HG03432 (cell line): ENCODE measurements at regions not wholly inside any gene's neighbourhood (a gene's known extent, or its start where the extent isn't known, plus 50 kb on each side); places are given as distances from the start of the nearest gene placed in this dataset.
"Not testable (repeated sequence)": the region's sequence is repeated elsewhere in the genome, so short reads cannot be mapped to it uniquely, and the experiment has no call there.

Experiments
- ATAC-seq: cut with Tn5 transposase; IDR thresholded peaks from one replicate; pipeline ENCODE4 v1.9.1; 2021; ENCODE audit warnings: mild to moderate bottlenecking, moderate library complexity; ENCODE audit not compliant: unreplicated experiment

- no peak for ATAC-seq
Measured at GRCh38 chr9:81804306-81804705, 115.0 kb upstream of the TLE1 start.

DNA sequence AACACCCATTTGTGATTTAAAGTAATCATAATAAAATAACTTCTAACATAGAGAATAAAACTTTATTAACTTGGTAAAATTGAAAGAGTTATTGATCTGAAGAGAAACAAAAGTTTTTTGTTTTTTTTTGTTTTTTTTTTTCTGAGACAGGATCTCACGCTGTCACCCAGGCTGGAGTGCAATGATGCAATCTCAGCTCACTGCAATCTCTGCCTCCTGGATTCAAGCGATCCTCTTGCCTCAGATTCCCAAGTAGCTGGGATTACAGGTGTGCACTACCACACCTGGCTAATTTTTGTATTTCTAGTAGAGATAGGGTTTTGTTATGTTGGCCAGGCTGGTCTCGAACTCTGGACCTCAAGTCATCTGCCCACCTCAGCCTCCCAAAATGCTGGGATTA, 116.5 kb upstream of the SPATA31D4 start:
- not testable (repeated sequence) for ATAC-seq

- no peak for ATAC-seq
Measured at GRCh38 chr9:81814401-81814793, 113.8 kb upstream of the SPATA31D4 start.

- ATAC-seq = peak; percentile 94
Measured at GRCh38 chr9:81814794-81815464, 113.3 kb upstream of the SPATA31D4 start.

DNA sequence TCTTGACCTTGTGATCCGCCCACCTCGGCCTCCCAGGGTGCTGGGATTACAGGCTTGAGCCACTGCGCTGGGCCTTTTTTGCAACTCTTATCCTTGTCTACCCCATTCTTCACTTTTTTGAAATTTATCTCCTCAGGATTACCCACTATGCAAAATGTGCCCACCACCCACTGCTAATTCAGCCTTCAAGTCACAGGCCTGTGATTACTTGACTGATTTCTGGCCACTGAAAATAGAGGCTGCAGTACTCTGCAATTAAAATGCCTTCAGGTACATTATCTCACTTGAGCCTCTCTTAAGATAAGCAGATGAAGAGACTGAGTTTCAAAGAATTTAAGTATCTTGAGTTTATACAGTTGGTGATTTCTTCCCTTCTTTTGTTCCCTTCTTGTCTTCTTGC, 112.4 kb upstream of the SPATA31D4 start:
- ATAC-seq = no peak

DNA sequence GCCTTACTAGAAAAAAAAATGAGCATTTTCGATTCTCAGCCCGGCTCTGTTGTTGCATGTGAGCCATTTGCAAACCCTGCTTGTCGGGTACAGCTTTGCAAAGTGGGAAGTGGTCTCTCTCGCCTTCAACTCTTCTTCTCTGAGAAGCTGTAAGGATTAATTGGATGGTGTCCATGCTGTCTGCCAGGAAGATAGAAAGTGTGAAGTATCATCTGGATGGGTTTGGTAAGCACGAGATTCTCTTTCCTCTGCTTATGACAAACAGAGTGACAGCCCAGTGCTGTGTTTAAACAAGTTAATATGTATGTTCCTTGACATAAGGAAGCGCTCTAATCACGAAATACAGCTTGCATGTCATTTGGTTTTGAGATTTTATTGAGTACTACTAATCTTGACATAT, 109.1 kb upstream of the SPATA31D4 start:
- no peak for ATAC-seq

GRCh38 chr9:81819859-81820546, 108.2 kb upstream of the SPATA31D4 start:
- no peak for ATAC-seq

DNA sequence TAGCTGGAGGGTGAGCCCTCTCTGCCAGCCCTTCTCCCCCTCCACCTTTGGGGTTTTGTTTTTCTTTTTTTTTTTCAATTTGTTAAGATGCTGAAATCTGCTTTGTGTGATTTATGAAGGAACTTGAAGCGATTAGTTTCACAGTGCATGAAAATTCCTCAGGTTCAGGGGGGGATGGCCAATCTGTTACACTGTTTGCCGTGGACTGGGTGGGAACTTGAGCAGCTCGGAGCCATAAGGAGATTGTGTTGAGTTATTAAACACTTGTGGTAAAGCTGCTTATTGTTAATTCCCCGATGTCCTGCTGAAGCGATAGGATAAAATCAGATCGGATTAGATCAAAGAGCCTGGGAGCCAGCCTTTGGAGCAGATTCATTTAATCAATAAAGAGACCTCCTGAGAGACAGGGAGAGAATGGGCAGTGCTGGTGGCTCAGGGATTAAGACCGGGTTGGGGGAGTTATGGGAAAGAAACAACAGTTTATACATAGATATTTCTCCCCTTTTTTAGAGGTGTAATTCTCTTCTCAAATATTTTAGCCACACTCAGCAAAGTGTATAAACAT, 105.8 kb upstream of the SPATA31D4 start:
- no peak for ATAC-seq

DNA sequence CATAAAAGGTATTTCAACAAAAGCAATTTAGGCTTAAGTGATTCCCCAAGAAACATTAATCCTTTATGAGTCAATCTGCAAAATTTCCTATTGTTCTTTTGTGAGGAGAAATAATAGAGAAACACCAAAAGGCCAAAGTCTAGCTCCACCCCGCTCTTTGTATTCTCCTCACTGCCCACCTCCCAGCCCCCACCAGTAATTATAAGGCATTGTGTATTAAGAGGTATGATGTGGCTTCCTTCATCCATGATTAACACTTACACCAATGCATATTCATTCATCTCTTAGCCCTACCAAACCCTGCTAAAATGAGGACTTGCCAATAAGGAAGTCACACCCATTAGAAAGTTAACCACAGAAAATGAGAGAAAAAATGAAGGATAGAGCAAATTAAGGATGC, 105.3 kb upstream of the SPATA31D4 start:
- no peak for ATAC-seq

DNA sequence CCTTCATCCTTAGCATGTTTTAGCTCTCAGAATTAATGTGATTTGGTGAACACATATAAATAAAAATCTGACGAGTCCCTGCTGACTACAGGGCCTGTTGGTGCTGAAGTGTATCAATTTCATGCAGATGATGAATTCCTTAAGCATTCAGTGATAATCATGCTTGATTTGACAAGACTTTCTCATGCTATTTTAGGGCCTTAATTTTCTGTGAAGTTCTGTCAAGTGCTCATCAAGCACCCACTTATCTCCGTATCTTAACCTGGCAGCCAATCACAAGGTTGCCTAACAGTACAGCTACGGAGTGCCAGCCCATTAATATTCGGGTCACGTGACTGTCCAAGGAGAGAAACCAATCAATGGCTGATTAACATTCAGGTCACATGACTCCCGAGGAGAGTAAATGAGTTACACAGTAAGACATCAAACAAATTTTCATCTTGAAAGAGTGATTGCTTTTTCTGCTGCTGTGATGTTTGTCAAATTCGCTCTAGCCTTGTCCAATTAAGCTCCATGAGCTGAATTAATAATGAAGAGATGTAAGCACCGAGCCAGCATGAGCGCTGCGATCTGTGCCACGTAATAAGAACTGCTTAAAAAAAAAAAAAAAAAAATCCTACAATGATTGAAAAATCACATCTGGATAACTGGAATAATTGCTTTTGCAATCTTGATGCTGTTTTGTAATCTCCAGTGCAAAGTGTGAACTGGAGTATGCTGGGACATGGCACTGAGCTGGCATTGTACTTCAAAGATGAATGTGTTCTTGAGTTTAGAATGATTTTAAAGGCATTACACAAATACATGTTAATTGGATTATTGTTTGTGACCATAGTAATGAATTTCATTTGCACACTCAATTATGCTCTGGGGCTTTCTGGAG, 104.3 kb upstream of the SPATA31D4 start:
- no peak for ATAC-seq

DNA sequence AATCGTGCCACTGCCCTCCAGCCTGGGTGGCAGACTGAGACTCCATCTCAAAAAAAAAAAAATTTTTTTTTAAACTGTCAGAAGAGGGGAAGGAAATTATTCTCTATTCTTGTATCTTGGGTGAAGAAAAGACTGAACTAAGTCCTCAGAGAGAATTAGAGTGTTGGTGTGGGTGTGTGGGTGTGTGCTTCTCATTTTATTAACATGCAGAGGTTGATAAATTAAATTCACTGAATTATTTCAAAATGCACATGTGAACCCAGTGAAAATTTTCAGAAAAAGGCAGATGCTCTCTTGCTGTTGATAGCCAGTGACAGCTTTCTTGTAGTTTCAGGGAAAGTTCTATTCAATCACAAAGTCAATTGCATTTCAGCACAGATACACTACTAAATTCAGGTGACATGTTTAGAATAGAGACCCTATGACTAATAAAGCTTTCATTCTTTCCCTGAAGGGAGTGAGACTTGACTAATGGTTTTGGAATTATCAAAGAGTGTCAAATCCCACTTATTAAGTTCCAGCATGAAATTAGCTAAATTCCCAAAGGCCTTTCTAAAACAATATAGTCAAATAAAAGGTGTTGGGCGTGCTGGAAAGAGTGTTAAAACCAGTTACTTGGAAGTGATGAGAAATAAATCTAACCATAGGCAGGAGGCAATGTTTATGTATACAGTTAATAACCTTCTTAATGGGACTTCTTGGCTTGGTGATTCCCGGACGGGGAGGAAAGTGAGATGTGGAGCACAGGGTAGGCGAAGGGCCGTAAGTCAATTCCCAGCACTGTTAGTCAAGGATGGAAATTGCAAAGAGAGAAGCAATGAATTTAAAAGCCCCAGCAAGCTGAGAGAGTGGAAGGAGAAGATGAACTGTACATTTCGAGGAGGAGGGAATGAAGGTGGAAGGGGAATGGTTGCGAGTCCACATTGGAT, 103.2 kb upstream of the SPATA31D4 start:
- ATAC-seq = no peak

DNA sequence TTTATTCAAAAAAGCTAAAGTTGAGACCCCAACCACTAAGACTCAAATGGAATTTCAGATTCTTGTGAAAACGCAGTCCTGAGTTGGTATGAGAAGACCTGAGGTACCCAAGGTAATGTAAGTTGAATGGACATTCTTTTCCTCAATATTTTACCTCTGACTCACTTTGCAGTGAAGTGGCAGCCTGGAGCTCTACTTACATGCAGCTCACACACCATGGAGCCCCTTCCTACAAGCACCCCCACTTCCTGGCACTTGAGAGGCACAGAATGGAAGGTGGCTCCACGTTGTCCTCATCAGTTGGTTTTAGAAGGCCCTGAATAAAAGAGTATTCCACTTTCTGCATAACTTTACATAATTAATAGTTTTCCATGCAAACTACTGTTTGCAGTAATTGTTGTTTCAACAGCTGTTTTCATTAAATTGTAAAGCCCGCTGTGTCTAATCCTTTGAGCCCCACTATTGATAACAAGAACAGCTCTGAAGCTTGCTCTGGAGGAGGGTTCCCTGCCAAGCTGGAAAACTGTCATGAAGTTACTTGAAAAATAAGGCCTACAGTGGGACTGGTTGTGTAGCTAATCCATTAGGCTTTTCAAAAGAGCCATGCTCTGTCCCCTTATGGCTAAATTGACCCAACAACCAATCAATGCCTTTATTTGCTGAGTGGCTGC, 102.2 kb upstream of the SPATA31D4 start:
- ATAC-seq = no peak

DNA sequence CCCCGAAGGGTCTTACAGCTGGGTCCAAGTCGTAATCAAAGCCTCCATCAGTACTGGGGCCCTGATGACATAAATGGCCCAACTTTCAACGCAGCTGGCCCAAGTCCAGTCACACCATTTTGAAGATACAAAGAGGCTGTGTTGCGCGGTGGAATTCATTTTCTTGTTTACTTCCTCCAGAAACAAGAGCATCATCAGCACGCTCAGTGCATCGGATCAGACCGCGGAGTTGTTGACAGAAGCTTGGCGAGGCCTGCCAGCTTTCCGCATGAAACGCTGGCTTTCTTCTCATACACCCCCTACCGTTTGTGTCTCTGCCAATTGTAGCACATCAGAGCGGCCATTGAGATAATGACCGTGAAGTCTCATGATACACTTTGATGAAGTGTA, 101.7 kb upstream of the SPATA31D4 start:
- ATAC-seq = no peak

DNA sequence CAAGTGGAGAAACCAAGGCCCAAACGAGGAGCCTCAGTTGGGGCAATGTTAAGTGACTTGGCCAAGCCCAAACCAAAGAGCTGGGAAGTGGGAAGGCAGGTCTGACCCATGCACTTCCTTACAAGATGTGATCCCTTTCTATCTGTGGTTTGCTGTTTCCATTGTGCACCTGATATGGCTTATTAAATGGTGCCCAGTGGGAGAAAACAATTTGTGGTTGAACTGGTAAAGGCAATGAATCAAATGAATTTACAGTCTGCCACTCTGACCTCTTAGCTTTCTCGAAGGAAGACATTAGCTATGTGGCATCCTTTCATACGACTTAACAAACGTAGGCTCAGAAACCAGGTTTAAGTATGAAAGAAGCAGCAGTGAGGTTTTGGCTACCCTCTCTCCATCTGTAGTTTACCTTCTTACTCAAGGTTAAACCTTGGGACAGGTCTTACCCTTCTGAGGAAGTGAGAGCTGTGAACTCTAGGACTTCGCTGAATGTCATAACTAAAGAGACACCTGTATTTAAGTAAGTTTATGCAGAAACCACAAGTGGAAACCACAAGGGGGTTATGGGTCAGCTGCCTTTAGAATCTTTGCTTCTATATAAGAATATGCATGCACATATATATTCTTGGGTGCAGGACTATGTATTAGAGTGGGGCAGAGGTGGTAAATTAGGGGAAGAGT, 100.5 kb upstream of the SPATA31D4 start:
- ATAC-seq = peak; percentile 82

DNA sequence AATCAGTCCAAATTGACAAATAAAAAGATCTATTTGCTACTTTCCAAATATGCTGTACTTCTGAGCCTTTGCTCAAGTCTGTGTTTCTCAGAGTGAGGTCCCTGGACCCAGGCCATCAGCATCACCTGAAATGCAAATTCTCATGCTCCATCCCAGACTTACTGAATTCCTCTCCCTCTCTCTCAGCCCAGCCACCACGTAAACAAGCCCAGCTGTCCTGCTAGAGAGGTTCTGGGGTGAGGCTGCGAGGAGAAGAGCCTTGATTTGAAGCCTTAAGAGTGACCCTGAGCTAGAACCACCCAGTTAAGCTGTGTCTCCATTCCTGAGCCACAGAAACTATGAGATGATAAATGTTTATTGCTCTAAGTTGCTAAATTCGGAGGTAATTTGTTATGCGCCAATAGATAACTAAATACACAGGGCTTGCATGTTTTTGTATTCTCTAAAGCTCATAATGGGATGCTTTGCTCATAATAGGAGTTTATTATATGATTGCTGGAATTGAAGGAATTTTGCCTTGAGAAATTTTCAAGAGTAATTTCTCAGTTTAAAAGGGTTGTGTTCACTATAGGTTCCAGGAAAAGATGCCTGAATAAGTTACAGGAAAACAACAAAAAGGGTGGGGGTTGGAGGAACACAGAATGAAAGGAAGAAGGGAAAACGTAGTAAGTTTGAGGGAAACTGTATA, 98.9 kb upstream of the SPATA31D4 start:
- no peak for ATAC-seq

DNA sequence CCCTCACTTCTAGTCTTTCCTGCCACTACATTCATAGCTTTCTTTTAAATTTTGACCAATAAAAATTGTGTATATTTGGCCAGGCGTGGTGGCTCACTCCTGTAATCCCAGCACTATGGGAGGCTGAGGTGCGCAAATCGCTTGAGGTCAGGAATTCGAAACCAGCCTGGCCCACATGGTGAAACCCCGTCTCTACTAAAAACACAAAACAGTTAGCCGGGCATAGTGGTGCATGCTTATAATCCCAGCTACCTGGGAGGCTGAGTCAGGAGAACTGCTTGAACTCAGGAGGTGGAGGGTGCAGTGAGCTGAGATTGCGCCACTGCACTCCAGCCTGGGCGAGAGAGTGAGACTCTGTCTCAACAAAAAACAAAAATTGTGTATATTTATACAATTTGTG, 97.8 kb upstream of the SPATA31D4 start:
- not testable (repeated sequence) for ATAC-seq

DNA sequence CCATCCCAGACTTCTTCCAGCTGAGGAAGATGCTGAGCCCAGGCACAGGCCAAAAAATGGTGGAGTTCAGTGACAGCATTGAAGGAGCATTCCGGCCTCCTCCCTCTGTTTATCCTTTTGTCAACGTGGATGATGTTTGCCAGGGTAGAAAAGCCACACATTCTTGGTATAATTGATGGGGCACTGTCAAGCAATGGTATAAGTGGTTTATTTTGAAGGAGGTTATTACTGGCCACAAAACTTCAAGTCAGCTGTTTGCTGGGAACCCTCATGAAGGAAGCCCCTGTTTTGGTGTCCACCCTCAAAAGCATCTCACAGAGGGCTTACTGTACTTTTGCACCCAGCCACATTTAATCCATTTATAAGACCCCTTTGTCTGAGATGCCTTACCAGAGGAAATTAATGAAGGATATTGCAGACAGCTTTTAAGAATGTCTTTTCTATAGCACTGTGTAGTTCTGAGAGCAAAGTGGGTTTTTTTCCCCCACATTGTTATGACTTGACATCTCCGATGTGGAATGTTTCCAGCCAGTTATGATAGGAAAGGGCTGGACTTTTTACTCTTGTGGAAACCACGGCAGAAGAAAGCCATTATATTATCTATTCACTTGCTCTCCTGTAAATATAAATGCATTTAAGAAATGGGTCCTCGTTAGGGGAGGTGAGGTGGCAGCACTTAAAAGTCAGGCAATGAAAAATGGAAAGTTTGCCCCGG, 95.5 kb upstream of the SPATA31D4 start:
- no peak for ATAC-seq
